Endometrial microvascular endothelial cells (primary cell): ENCODE measurements at regions not wholly inside any gene's neighbourhood (a gene's known extent, or its start where the extent isn't known, plus 50 kb on each side); places are given as distances from the start of the nearest gene placed in this dataset.

Source experiments
- in situ Hi-C: cut with HindIII; loops from 2 replicates; pipeline ENCODE4 v1.10.0; 2017; ENCODE audit warnings: low sequenced_read_pairs, low pct_unique_long_range_greater_than_20kb; ENCODE audit errors: inconsistent ontology term

DNA sequence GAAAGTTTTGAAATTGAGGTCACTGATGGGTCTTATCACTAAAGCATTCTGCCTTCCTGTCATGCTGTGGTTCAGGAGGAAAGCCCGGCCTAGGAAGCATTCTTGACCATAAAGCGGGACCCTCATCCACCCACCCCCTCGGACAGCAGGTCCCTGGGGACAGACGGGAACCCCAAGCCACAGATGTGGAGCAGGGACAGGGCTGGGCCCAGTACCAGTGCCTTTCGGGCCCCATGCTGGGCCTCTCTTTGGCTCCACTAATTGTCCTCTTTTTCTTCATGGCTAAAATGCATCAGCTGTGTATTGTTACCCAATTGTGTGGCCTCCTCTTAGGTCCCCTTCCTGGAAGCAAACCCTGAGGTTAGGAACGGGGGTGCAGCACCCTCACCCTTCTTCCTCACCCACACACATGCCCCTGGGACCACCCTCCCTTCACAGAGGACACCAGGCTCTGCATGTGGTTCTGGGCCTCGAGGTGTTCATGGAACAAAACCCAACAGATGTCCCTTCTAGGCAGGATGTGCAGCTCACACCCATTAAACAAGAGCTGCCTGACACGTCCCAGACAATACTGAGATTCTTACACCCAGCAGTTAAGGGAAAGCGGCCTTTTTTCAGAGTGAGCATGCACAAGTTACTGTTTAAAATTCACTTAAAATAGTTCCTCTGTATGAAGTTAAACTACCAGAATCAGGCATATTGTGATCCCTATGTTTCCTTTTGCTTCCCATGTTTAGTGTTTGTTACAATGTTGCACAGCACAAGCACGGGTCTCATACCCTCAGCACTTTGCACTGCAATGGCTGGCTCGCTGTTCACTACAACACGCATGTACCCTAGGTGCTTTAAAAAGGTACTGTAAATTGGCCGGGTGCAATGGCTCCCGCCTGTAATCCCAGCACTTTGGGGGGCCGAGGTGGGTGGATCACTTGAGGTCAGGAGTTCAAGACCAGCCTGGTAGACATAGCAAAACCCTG, 807.6 kb downstream of the BRD1 start:
- in situ Hi-C loops: no loop called here

DNA sequence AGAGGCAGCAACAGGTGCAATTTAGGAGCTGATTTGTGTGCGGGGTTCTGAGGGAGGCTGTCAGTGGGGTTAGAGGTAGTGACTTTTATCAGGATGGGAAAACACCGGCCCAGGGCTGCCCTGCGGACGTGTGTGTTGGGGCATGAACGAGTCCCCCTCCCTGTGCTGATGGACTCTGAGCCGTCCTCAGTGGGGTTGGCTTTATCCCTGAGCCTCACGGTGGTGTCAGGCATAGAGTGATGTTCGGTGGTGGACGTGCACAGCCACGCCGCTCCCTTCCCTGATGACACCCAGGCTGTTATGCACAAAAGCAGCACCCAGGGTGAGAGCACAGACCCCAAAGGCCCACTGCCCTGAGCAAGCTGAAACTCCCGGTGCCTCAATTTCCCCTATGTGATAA, 809.1 kb downstream of the BRD1 start:
- in situ Hi-C loops: no loop called here

GRCh38 chr22:49017482-49018329, 810.0 kb downstream of the BRD1 start:
- in situ Hi-C loops: no loop called here

DNA sequence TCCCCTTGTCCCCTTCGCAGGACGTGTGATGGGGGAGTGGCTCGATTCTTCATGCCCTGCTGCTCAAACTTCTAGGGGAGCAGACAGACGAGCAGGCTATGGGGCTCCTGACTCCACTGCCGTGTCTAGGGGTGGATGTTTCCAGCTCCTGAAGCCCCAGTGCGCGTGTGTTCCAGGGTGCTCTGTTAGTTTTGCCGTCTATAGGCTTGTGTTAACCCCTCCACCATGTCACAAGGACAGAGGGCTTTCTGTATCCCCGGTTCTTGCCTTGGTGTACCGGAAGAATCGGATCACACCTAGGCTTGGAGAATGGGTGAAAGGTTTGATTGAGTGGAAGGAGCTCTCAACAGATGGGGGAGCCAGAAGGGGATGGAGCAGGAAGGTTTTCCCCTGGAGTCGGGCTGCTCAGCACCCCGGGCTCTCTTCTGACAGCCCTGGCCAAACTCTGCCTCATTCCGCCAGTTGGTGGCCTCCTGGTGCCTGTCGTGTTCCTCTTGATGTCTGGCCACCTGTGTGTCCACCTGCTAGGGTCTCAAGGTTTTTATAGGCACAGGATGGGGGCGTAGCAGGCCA, 810.7 kb downstream of the BRD1 start:
- in situ Hi-C loops: no loop called here

- in situ Hi-C loops: no loop called here
Measured at GRCh38 chr22:49015993-49016908, 811.4 kb downstream of the BRD1 start.

DNA sequence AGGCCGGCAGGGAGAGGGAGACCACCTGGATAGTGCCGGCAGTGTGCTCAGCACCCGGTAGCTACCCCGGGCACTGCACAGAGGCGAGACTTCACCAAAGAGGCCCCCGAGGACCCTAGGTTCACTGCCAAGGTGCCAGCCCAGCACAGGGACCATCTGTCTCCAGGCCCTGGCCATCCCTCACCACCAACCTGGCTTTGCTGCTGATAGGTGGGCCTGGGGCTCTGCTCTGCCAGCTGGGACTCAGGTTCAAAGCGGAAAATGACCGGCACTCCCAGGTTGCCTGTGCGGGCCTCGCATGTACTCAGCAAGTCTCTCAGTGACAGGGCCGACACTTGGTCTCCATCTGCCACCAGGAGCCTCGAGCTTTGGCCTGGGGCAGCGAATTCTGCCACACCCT, 812.2 kb downstream of the BRD1 start:
- in situ Hi-C loops: no loop called here

GRCh38 chr22:49014227-49015201, 813.2 kb downstream of the BRD1 start:
- in situ Hi-C loops: no loop called here

DNA sequence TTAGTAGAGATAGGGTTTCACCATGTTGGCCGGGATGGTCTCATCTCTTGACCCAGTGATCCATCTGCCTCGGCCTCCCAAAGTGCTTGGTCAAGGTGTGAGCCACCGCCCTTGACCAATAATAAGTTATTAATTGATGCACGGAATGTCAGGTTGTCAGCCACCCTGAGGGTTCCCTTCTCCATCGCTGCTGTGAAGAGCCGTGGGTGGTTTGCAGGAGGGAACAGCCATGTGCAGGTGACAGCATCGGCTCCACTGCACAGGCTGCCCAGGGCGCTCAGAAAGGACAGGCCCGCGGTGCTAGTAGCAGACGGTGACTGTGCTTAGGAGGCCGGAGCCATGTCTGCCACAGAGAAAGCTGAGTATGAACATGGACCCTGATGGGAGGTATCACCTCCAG, 814.0 kb downstream of the BRD1 start:
- in situ Hi-C loops: no loop called here

GRCh38 chr22:49012712-49013395, 814.8 kb downstream of the BRD1 start:
- in situ Hi-C loops: no loop called here

DNA sequence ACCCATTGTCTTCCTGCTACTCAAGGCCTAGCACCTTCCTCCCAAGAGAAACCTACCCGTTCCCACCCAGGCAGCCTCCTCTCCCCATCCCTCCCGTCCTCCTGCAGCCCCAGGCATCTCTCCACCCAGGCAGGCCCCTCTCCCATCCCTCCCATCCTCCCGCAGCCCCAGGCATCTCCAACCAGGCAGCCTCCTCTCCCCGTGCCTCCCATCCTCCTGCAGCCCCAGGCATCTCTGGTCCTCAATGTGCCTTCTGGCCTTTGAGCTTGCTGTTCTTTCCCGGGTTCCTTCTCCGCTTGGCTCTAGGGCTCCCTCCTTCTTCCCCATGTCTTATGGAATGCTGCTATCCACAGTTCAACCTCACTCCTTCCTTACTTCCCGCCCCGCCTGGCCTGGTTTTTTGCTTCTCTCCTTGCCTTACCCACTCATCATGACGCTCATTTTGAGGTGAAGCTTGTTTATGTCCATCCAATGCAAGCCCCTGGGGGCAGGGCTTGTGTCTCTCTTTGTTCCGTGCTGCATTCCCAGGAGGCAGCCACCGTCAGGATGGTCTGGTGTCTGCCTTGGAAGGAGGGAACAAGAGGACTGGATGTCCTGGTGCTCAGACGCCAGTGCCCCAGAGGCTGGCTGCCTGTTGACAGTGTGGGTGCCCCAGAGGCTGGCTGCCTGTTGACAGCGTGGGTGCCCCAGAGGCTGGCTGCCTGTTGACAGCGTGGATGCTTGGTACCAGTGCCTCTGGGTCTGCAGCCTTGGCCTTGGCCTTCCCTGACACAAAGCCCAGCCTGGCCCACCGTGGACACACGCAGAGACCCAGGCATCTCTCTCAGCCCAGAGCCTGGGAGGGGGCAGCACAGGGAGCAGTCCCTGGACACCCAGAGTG, 815.7 kb downstream of the BRD1 start:
- in situ Hi-C loops: no loop called here

GRCh38 chr22:49011379-49011768, 816.3 kb downstream of the BRD1 start:
- in situ Hi-C loops: no loop called here

DNA sequence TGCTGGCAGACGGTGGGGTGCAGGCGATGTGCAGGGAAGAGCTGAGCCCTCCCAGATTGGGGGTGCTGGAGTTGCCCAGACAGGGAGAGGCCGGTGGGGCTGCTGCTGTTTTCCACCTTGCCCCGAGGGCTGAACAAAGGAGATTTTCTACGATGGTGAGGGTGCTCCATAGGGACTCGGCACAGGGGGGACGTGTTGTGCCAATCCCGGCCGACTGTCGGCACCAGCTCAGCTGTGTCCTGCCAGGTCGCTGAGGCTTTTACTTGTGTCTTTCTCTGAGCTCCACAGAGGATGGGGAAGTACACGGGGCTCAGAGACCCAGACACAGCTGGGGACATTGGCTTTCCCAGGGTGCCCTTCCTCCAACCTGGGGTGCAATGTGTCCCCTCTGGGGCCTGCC, 816.8 kb downstream of the BRD1 start:
- in situ Hi-C loops: no loop called here

- in situ Hi-C loops: no loop called here
Measured at GRCh38 chr22:49010070-49010863, 817.4 kb downstream of the BRD1 start.

DNA sequence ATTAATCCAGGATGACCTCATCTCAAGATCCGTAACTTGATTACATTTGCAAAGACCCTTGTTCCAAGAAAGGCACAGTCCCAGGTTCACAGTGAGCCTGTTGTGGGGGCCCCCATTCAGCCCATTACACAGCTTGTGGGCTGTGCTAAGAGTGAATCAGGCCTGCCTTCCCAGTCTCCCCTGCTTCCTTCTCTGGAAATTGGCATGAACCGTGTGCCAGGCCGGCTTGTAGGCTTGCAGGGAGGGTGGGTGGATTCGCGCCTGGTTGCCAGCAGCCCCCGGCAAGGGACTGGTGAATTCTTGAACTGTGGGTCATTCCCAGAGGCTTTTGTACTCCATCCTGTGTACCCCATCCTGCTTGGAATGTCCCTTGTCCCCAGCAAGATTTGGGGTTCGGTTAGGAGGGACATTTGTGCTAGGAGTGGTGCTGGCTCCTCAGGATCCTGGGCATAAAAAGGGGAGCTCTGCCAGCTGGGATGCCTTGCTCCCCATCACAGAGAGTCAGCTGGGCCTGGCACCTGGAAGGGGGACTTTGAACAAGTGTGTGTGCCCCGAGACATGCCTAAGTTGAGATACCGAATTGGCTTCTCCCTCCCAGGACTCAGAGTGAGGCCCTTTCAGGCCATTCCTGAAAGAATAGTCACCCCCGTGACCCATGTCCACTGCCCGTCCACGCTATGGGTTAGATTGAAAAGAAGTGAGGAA, 818.2 kb downstream of the BRD1 start:
- in situ Hi-C loops: no loop called here
